ENCODE measurements at regions not wholly inside any gene's neighbourhood (a gene's known extent, or its start where the extent isn't known, plus 50 kb on each side); places are given as distances from the start of the nearest gene placed in this dataset.

- ATAC-seq = no peak
These were observed 237.8 kb upstream of the DAPK1 start for GRCh38 chr9:87259543-87260518.

- no peak for ATAC-seq
These were observed 234.4 kb upstream of the DAPK1 start for GRCh38 chr9:87263291-87263690.

GRCh38 chr9:87266697-87267096 is 231.0 kb upstream of the DAPK1 start:
- no peak for ATAC-seq

DNA sequence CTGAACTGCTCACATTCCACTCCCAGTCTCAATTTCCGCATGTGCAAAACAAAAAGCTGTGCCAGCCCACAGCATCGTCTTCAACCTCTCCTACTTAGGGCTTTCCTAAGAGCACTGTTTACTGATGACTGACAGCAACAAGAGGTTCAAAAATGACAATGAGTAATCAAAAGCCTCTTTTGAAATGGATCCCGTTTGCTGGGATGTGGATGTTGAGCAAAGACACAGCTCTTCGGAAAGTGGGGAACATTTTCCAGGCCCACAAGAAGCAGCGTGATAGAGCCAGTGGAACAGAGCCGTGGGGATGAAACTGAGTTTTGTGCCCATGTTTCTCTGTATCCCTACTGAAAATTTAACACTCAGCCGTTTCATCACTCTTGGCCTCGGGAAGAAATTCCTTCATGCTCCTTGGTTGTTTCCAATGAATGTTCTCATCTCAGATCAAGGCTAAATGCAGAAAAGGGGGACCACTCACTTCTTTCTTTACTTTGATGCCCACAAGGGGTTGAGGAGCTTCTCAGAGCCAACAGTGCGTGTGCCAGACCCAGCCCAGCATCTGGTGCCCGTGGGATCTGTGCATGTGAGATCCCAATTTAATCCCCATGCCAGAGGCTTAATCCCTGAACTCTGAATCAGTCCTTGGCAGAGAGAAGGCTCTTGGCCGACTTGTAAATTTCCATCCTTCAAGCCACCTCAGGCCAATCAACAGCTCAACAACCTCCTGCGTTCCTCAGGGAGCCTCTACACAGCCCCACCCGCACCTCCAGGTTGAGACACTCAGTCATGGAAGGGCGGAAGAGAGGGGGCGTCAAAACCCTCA is 230.2 kb upstream of the DAPK1 start:
- peak; percentile 76 for ATAC-seq

GRCh38 chr9:87269296-87270176 is 228.1 kb upstream of the DAPK1 start:
- ATAC-seq = no peak

DNA sequence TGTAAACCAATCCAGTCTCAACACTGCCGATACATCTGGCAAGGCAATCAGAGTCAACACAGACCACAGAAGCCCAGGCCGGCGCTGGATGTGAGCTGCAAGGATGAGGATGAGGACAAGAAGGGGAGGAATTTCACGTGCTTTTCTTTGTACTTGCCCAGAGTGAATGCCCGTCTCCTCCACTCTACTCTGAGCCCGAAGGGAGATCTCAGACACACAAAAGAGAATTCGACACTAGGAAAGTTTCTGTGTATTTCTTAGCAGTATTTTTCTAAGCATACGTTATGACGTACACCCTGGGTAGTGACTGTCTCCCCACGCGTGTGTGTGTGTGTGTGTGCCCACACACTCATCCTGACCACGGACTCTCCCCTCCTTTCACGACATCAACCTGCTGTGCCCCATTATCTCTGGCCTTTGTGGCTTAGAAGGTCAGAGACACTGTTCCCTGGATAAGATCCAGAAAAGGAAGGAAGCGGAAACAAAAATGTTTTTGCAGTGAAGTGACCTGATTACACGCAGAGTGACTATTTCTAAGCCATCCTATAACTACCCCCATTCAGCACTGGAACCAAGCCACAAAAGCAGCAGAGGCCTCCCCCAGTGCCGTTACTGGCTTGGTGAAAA is 227.3 kb upstream of the DAPK1 start:
- ATAC-seq = no peak

- ATAC-seq = no peak
These were observed 226.8 kb upstream of the DAPK1 start for GRCh38 chr9:87270848-87271234.

- no peak for ATAC-seq
These were observed 225.8 kb upstream of the DAPK1 start for GRCh38 chr9:87271696-87272477.

- ATAC-seq = no peak
These were observed 222.5 kb upstream of the DAPK1 start for GRCh38 chr9:87275047-87275725.

DNA sequence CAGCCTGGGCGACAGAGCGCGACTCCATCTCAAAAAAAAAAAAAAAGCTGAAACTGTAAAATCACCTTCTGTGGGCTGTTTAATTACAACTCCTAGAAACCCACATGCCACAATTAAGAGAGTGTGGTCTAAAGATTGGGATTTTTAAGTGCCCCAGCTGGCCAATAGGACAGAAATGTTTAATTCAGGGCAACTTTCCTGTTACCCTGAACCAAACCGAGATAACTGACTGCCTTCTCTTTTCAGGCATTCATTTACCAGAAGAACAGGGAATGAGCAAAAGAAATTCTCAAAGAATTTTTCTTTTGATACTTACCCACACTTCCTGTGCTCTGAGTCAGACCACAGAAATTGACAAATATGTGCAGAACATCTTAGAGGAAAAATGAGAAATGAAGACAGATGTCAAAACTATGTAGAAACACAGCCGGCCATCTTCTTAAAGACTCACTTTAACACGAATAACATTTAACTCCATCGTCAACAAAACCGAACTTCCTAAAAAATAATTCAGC is 221.3 kb upstream of the DAPK1 start:
- no peak for ATAC-seq

- ATAC-seq = no peak
These were observed 220.8 kb upstream of the DAPK1 start for GRCh38 chr9:87276851-87277261.

DNA sequence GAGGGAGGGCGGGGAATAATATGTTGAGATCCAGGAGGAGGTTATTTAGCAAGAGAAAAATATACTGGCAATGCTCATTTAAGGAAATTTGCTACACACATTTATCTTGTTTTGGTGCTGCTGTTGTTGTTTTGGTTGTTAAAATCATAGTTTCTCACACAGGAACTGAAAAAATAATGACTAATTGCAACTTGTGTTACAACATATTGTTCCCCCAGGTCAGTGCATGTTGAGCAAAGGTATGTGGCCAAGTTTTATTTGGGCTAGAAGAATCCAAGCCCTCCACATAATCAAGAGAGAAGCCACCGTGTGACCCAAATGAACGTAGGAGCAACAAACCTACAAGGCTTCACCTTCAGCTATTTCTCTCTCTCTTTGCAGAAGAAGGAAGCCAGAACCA is 220.3 kb upstream of the DAPK1 start:
- ATAC-seq = no peak

DNA sequence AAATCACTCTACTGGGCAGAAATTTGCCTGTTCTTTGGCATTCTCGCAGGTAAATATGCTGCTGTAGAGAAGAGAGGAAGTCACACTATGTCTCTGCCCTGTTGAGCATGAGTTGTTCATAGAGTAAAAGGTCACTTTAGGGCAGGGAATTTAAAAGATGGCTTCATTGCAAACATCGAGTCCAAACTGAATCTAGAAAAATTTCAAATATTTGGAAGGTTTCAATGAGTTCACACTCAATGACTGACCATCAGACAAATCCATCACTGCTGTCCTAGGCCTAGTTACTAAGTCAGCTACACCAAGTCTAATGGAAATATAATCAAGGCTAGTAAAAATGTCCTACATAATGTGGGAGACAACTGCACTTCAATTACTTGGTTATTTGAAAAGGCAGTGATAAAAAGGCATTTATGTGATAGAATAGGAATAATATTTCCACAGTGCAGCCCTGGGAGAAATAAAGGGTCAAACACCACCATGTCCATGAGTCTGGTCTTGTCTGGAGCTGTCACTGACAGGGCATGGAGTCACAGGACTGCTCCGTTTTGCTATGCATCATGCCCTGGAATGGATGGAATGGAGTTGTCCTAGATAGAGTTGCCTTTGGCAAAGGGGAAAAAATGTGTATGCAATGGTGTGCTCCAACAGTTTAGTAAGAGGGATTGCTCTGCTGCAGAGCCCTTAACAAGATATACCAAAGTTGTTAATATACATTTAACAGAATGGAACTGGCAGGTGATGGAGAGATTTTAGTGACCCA is 218.5 kb upstream of the DAPK1 start:
- ATAC-seq = no peak

- no peak for ATAC-seq
These were observed 217.2 kb upstream of the DAPK1 start for GRCh38 chr9:87280421-87280820.

DNA sequence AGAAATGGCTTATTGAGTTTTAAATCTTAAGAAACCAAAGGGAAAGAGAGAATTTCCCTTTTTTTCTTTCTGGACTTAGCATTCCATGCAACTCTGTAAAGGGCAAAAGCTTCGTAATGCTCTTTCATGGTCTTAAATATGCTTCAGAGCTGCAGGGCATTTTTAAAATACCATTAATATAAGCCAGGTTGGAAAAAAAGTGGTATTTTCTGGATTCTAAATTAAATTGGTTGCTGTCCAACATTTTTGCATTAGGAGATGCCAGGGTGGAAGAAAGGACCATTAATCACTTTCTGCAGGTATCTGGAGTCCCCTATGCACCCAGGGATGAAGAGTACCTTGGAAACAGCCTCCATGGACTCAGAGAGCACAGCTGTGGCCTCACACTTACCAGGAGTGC is 215.1 kb upstream of the DAPK1 start:
- ATAC-seq = no peak

GRCh38 chr9:87283585-87283984 is 214.1 kb upstream of the DAPK1 start:
- ATAC-seq = no peak

GRCh38 chr9:87285183-87285850 is 212.3 kb upstream of the DAPK1 start:
- ATAC-seq = no peak

DNA sequence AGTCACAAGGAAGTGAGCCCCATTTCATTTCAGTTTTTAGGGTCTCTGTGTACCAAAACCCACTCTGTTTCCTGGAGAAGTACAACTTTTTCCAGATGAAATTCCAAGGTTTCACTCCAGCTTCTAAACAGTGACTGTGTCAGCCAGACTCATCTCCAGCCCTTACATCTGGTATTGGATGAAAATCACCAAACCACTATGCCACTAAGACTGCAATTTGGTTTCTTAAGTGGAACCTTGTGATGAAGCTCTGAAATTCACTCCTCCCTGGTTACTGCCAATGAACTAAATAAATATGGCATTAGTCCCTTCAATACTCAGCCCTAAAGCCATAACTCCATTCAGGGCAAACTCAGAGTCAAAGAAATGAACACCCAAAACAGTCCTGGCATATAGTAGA is 211.2 kb upstream of the DAPK1 start:
- no peak for ATAC-seq

Measured in esophagus mucosa (tissue), 1 donor.